ENCODE measurements at regions not wholly inside any gene's neighbourhood (a gene's known extent, or its start where the extent isn't known, plus 50 kb on each side); places are given as distances from the start of the nearest gene placed in this dataset.
"Not testable (repeated sequence)": the region's sequence is repeated elsewhere in the genome, so short reads cannot be mapped to it uniquely, and the experiment has no call there.

GRCh38 chr2:144801325-144801724 lies 281.4 kb upstream of the ZEB2 start:
- Mint-ChIP-seq H3K9me3 (no peaks in the 10 kb centered on the region), H3K4me1 (no peaks in the 10 kb centered on the region), H3K4me3 (no peak overlapping the region), H3K27me3 (ENCODE audit: low read depth in 3 of 3) (peaks cover 0 to 2% (median 0%) of the 10 kb centered on the region in 3 donors), H3K27ac (no peak overlapping the region), H3K36me3 (peaks cover 0 to 8% (median 4%) of the 10 kb centered on the region in 3 donors)
- no peak for DNase-seq

GRCh38 chr2:144798989-144799388 lies 279.1 kb upstream of the ZEB2 start:
- DNase-seq, result no peak
- Mint-ChIP-seq H3K27me3 (ENCODE audit: low read depth in 3 of 3) (peaks cover 0 to 2% (median 0%) of the 10 kb centered on the region in 3 donors), H3K4me1 (no peaks in the 10 kb centered on the region)

GRCh38 chr2:144798034-144798433 lies 278.1 kb upstream of the ZEB2 start:
- Mint-ChIP-seq H3K27ac (no peak overlapping the region), H3K9me3 (no peaks in the 10 kb centered on the region), H3K27me3 (ENCODE audit: low read depth in 3 of 3) (peaks cover 0 to under 1% (median 0%) of the 10 kb centered on the region in 3 donors), H3K4me1 (no peaks in the 10 kb centered on the region), H3K36me3 (peaks cover 0 to 7% (median 3%) of the 10 kb centered on the region in 3 donors), H3K4me3 (no peak overlapping the region)
- no peak for DNase-seq

More at GRCh38 chr2:144798989-144799388, 279.1 kb upstream of the ZEB2 start:
- H3K9me3 Mint-ChIP-seq, result no peaks in the 10 kb centered on the region
- no peak overlapping the region for H3K27ac Mint-ChIP-seq
- H3K36me3 Mint-ChIP-seq, result peaks cover 0 to 8% (median 4%) of the 10 kb centered on the region in 3 donors
- H3K4me3 Mint-ChIP-seq, result no peak overlapping the region

GRCh38 chr2:144796936-144797335 lies 277.0 kb upstream of the ZEB2 start:
- Mint-ChIP-seq H3K36me3 (no peaks in the 10 kb centered on the region), H3K9me3 (no peaks in the 10 kb centered on the region), H3K27me3 (ENCODE audit: low read depth in 3 of 3) (no peaks in the 10 kb centered on the region), H3K4me1 (no peaks in the 10 kb centered on the region), H3K4me3 (no peak overlapping the region), H3K27ac (no peak overlapping the region)
- no peak for DNase-seq

- Mint-ChIP-seq H3K27me3 (ENCODE audit: low read depth in 3 of 3) (no peaks in the 10 kb centered on the region), H3K4me3 (no peak overlapping the region), H3K9me3 (peaks cover 0 to 1% (median 0%) of the 10 kb centered on the region in 6 donors), H3K4me1 (no peaks in the 10 kb centered on the region), H3K27ac (no peak overlapping the region), H3K36me3 (no peaks in the 10 kb centered on the region)
- DNase-seq, result no peak
Observed at GRCh38 chr2:144796164-144796563, 276.2 kb upstream of the ZEB2 start.

GRCh38 chr2:144785253-144785652 lies 265.3 kb upstream of the ZEB2 start:
- no peak for DNase-seq
- peaks cover 0 to 4% (median 0%) of the 10 kb centered on the region in 6 donors for H3K9me3 Mint-ChIP-seq
- H3K4me3 Mint-ChIP-seq, result no peak overlapping the region
- no peaks in the 10 kb centered on the region for H3K4me1 Mint-ChIP-seq
- no peak overlapping the region for H3K27ac Mint-ChIP-seq
- peaks cover 3 to 12% (median 4%) of the 10 kb centered on the region in 3 donors for H3K36me3 Mint-ChIP-seq
- H3K27me3 Mint-ChIP-seq (ENCODE audit: low read depth in 3 of 3), result peaks cover 2% of the 10 kb centered on the region in 3 donors

GRCh38 chr2:144780983-144781382 lies 261.1 kb upstream of the ZEB2 start:
- Mint-ChIP-seq H3K36me3 (no peaks in the 10 kb centered on the region), H3K9me3 (peaks cover 0 to 2% (median 0%) of the 10 kb centered on the region in 6 donors), H3K27me3 (ENCODE audit: low read depth in 3 of 3) (peaks cover 0 to 2% (median 1%) of the 10 kb centered on the region in 3 donors), H3K4me1 (no peaks in the 10 kb centered on the region), H3K27ac (no peak overlapping the region), H3K4me3 (no peak overlapping the region)
- DNase-seq, result no peak

- Mint-ChIP-seq H3K4me3 (no peak overlapping the region), H3K27ac (no peak overlapping the region), H3K27me3 (ENCODE audit: low read depth in 3 of 3) (peaks cover 0 to 1% (median 0%) of the 10 kb centered on the region in 3 donors), H3K4me1 (no peaks in the 10 kb centered on the region), H3K9me3 (peaks cover 0 to 2% (median 0%) of the 10 kb centered on the region in 6 donors), H3K36me3 (no peaks in the 10 kb centered on the region)
- no peak for DNase-seq
Observed at GRCh38 chr2:144776766-144777165, 256.8 kb upstream of the ZEB2 start.

- Mint-ChIP-seq H3K27me3 (ENCODE audit: low read depth in 3 of 3) (peaks cover 0 to under 1% (median 0%) of the 10 kb centered on the region in 3 donors), H3K27ac (no peak overlapping the region), H3K9me3 (peaks cover 0 to 2% (median 0%) of the 10 kb centered on the region in 6 donors), H3K36me3 (peaks cover 0 to 5% (median under 1%) of the 10 kb centered on the region in 3 donors), H3K4me3 (no peak overlapping the region), H3K4me1 (no peaks in the 10 kb centered on the region)
- DNase-seq, result no peak
Observed at GRCh38 chr2:144774809-144775208, 254.9 kb upstream of the ZEB2 start.

GRCh38 chr2:144771348-144771747 lies 251.4 kb upstream of the ZEB2 start:
- H3K27ac Mint-ChIP-seq, result no peak overlapping the region
- peaks cover 2 to 10% (median 3%) of the 10 kb centered on the region in 3 donors for H3K27me3 Mint-ChIP-seq (ENCODE audit: low read depth in 3 of 3)
- H3K4me3 Mint-ChIP-seq, result no peak overlapping the region
- no peaks in the 10 kb centered on the region for H3K4me1 Mint-ChIP-seq
- H3K36me3 Mint-ChIP-seq, result peaks cover 0 to 5% (median 4%) of the 10 kb centered on the region in 3 donors
- H3K9me3 Mint-ChIP-seq, result peaks cover 0 to 2% (median 0%) of the 10 kb centered on the region in 6 donors
- no peak for DNase-seq

- H3K27me3 Mint-ChIP-seq (ENCODE audit: low read depth in 3 of 3), result peaks cover 3 to 10% (median 3%) of the 10 kb centered on the region in 3 donors
Observed at GRCh38 chr2:144770616-144771230, 250.8 kb upstream of the ZEB2 start.

GRCh38 chr2:144760939-144761338 lies 241.0 kb upstream of the ZEB2 start:
- DNase-seq; H3K9me3 Mint-ChIP-seq; H3K4me3 Mint-ChIP-seq; H3K27ac Mint-ChIP-seq; H3K4me1 Mint-ChIP-seq; H3K27me3 Mint-ChIP-seq (ENCODE audit: low read depth in 3 of 3): not testable (repeated sequence)
- peaks cover 0 to 11% (median 4%) of the 10 kb centered on the region in 3 donors for H3K36me3 Mint-ChIP-seq

More at GRCh38 chr2:144770616-144771230, 250.8 kb upstream of the ZEB2 start:
- Mint-ChIP-seq H3K4me1 (no peaks in the 10 kb centered on the region), H3K9me3 (peaks cover 0 to 2% (median 0%) of the 10 kb centered on the region in 6 donors), H3K36me3 (peaks cover 0 to 5% (median 4%) of the 10 kb centered on the region in 3 donors), H3K27ac (no peak overlapping the region), H3K4me3 (no peak overlapping the region)
- DNase-seq, result no peak

- H3K9me3 Mint-ChIP-seq, result peaks cover 0 to 7% (median 0%) of the 10 kb centered on the region in 6 donors
- peaks cover 0 to 6% (median 4%) of the 10 kb centered on the region in 3 donors for H3K27me3 Mint-ChIP-seq (ENCODE audit: low read depth in 3 of 3)
- peaks cover 0 to 11% (median 4%) of the 10 kb centered on the region in 3 donors for H3K36me3 Mint-ChIP-seq
- H3K27ac Mint-ChIP-seq, result no peak overlapping the region
- no peak overlapping the region for H3K4me3 Mint-ChIP-seq
- H3K4me1 Mint-ChIP-seq, result no peaks in the 10 kb centered on the region
- DNase-seq, result no peak
Observed at GRCh38 chr2:144759746-144760145, 239.8 kb upstream of the ZEB2 start.

- not testable (repeated sequence) for H3K9me3 Mint-ChIP-seq; DNase-seq; H3K4me1 Mint-ChIP-seq; H3K27me3 Mint-ChIP-seq (ENCODE audit: low read depth in 3 of 3); H3K4me3 Mint-ChIP-seq
- H3K27ac Mint-ChIP-seq, result peak overlapping the region in 1 of 6 donors; percentile 14
- H3K36me3 Mint-ChIP-seq, result peaks cover 0 to 11% (median 4%) of the 10 kb centered on the region in 3 donors
Observed at GRCh38 chr2:144758196-144758595, 238.3 kb upstream of the ZEB2 start.
